GM19395 (cell line): ENCODE measurements at regions not wholly inside any gene's neighbourhood (a gene's known extent, or its start where the extent isn't known, plus 50 kb on each side); places are given as distances from the start of the nearest gene placed in this dataset.
"Not testable (repeated sequence)": the region's sequence is repeated elsewhere in the genome, so short reads cannot be mapped to it uniquely, and the experiment has no call there.

Experiments used
- ATAC-seq: cut with Tn5 transposase; IDR thresholded peaks from one replicate; pipeline ENCODE4 v1.9.1; 2021; ENCODE audit warnings: mild to moderate bottlenecking, moderate library complexity; ENCODE audit not compliant: unreplicated experiment

GRCh38 chr5:33059081-33059480 is 348.0 kb downstream of the NPR3 start:
- no peak for ATAC-seq

- no peak for ATAC-seq
Measured at GRCh38 chr5:33065131-33065530, 354.0 kb downstream of the NPR3 start.

- ATAC-seq: no peak
Measured at GRCh38 chr5:33067291-33067690, 356.2 kb downstream of the NPR3 start.

- no peak for ATAC-seq
Measured at GRCh38 chr5:33068786-33069185, 357.7 kb downstream of the NPR3 start.

GRCh38 chr5:33072296-33072695 is 361.2 kb downstream of the NPR3 start:
- no peak for ATAC-seq

- no peak for ATAC-seq
Measured at GRCh38 chr5:33072726-33073125, 361.6 kb downstream of the NPR3 start.

- no peak for ATAC-seq
Measured at GRCh38 chr5:33073881-33074327, 362.8 kb downstream of the NPR3 start.

GRCh38 chr5:33074548-33074947 is 363.4 kb downstream of the NPR3 start:
- ATAC-seq: no peak

GRCh38 chr5:33075731-33076130 is 364.6 kb downstream of the NPR3 start:
- ATAC-seq: no peak

GRCh38 chr5:33079548-33079947 is 361.2 kb upstream of the TARS1 start:
- no peak for ATAC-seq

- ATAC-seq: no peak
Measured at GRCh38 chr5:33080287-33080686, 360.5 kb upstream of the TARS1 start.

- no peak for ATAC-seq
Measured at GRCh38 chr5:33088176-33088575, 352.6 kb upstream of the TARS1 start.

- no peak for ATAC-seq
Measured at GRCh38 chr5:33091571-33092363, 349.0 kb upstream of the TARS1 start.

GRCh38 chr5:33092719-33093118 is 348.0 kb upstream of the TARS1 start:
- no peak for ATAC-seq

GRCh38 chr5:33102551-33102950 is 338.2 kb upstream of the TARS1 start:
- no peak for ATAC-seq

GRCh38 chr5:33105521-33105941 is 335.2 kb upstream of the TARS1 start:
- ATAC-seq: no peak

- ATAC-seq: not testable (repeated sequence)
Measured at GRCh38 chr5:33110496-33110895, 330.3 kb upstream of the TARS1 start.

GRCh38 chr5:33114361-33114760 is 326.4 kb upstream of the TARS1 start:
- ATAC-seq: no peak

- no peak for ATAC-seq
Measured at GRCh38 chr5:33115467-33115866, 325.3 kb upstream of the TARS1 start.

GRCh38 chr5:33118761-33119415 is 321.9 kb upstream of the TARS1 start:
- no peak for ATAC-seq

- no peak for ATAC-seq
Measured at GRCh38 chr5:33120671-33121070, 320.1 kb upstream of the TARS1 start.

- no peak for ATAC-seq
Measured at GRCh38 chr5:33129309-33129708, 311.5 kb upstream of the TARS1 start.
